GM19023 (cell line): ENCODE measurements at regions not wholly inside any gene's neighbourhood (a gene's known extent, or its start where the extent isn't known, plus 50 kb on each side); places are given as distances from the start of the nearest gene placed in this dataset.
"Not testable (repeated sequence)": the region's sequence is repeated elsewhere in the genome, so short reads cannot be mapped to it uniquely, and the experiment has no call there.

Source experiments
- ATAC-seq: cut with Tn5 transposase; IDR thresholded peaks from one replicate; pipeline ENCODE4 v1.9.1; 2021; ENCODE audit warnings: mild to moderate bottlenecking, moderate library complexity; ENCODE audit not compliant: unreplicated experiment

DNA sequence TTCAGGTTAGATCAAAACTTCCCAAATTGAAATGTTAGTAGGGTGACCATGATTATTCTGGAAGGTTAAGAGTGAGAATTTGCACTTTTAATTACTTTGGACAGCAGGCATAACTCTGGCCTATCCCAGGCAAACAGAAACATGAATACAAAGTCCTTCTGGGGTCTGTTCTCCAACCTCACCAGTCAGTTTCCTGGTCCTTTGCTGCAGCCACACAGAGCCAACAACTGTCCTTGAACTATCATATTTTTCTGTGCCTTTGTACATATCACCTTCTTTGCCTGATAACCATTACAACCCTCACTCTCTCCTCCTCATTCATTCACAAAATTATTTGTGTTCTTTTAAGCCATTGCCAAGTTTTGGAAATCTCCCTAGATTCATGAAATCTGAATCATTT is 126.0 kb upstream of the GBE1 start:
- no peak for ATAC-seq

DNA sequence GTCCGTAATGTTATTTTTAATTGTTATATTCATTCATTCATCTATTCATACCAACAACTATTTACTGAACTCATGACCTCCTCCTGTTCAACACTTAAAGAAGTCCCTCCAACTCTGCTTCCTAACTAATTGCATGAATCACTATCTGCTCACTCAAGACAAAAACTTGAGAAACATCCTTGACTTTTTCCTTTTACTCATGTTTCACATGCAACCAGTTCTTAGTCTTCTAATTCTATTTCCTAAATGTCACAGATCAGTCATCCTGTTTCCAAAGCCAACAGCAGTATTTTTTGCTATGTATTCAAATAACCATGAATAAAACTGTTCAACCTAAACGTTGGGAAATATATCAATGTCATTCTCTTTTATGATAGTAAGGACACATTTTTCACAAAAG is 124.6 kb upstream of the GBE1 start:
- no peak for ATAC-seq

DNA sequence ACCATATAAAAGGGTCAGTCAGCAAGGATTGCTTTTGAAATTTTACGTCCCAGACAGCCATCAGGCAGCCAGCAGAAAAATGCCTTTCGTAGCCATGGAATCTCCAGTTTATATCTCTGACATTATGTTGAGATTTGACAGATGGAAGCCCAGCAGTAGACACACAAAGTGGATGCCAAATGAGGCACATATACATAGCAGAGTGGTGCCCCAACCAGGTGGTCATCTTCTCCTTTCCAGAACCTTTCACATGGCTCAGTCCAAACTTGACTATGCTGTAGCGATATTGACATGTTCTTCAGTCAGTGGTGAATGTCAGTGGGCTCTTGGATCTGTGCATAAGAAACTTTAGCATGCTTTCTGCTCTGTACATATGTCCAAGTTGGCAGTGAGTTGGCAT is 123.3 kb upstream of the GBE1 start:
- ATAC-seq: no peak

DNA sequence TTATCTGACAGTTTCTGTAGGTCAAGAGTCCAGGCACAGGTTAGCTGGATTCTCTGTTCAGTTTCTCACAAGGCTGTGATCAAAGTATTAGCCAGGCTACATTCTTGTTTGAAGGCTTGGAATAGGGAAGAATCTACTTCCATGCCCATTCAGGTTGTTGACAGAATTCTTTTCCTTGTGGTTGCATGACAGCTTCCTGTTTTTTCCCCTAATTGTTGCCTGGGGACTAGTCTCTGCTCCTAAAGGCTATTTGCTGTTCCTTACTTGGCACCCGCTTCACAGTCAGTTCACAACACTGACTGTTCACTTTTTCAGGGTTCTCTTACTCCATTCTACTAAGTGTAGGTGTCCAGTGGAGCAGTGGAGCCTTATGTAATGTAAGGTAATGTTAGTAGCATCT is 115.4 kb upstream of the GBE1 start:
- ATAC-seq: no peak

DNA sequence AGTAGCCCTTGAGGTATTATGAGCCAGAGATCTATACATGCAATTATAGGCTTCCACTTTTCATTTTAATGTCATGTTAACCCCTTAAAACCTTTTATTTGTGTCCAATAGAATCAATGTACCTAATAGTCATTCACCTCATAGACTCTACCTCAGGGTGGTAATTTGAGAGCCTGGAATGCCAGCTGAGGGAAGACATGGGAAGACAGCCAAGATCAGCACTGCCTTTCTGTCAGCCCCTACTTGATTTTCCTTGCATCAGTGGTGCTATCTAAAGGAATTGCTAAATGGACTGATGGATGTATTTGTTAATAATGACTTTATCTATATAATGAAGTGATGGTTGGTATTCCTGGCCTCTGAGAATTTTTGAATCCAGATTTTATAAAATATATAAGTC is 113.3 kb upstream of the GBE1 start:
- no peak for ATAC-seq

DNA sequence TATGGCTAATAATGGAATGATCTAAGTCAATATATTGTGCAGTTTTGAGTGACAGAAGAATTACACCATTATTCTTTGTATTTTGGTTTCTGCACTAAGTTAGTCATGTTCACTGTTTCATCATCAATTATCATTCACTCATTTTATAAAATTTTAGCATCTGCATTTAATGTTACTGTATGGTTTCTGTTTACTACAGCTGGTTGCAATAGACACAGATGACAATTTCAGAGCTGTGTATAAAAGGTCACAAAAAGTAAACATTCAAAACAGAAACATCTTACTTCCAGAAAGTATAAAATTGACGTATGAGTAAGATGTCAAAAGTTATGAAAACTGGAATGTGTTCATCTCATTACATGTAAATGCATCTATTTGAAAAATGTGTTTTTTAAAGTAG is 111.1 kb upstream of the GBE1 start:
- no peak for ATAC-seq

DNA sequence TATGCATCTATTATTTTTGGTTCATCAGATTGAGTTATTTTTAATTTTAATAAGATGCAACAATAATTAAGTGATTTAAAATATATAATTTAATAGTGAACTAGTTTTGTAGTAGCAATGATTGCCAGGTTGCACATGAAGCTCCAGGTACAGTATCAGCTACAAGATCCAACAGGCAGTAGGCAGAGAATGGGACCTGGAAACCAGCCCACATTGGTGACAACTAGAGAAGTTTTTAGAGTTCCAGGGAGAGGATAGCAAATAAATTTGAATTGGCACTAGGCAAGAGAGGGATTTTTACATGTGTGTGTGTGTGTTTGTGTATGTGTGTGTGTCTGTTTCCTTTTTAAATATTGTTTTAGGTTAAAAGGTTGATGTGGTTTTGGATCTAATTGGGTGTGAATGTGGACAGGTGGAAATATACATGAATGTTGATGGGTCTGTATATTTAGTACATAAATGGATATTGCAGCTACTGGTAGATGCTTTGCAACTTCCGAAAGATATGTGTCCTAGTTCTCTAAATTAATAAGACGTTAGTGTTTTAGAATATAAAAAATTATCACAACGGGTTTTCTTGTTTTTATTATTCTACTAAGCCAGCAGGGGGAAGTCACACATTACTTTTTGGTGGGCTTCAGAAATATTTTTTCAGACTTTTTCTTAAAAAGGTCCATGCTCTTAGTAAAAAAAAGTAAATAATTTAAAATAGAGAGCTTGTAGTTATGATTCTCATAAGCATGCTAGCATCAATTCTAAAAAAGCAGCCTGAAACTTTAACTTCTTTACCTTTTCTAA is 110.1 kb upstream of the GBE1 start:
- no peak for ATAC-seq

DNA sequence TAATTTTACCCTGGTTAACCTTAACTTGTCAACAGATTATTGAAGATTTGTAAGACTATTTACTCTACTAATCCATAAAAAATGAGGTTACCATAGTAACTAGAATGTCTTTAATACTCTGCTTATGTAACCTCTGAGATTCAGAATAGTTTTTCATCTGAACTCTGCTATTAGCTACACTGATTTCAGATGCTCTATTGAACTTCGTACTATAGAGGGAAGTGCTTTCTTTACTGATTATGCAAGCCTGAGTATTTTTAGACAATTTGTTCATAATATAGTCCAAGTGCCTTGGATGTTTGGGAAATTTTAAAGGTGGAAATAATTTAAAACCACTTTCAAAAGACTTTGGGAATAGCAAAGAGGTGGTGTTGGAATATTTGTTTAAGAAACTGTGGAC is 107.9 kb upstream of the GBE1 start:
- ATAC-seq: no peak

DNA sequence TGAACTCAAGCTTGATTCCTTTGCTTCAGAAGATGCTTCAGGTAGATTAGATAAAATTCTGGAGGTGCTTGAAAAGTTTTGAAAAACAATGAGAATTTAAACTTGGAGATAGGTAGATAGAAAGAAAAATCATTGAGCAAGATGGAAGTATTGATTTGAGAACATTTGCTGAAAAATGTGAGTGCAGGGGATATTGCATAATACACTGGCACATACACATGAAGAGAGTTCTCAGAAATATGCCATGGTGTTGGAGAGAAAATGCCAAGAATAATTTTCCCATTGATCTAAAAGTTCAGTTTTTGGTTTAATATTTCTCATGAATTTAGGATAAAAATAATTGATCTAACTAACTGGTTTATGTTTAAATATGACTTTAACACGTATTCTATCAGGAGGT is 107.2 kb upstream of the GBE1 start:
- ATAC-seq: no peak

DNA sequence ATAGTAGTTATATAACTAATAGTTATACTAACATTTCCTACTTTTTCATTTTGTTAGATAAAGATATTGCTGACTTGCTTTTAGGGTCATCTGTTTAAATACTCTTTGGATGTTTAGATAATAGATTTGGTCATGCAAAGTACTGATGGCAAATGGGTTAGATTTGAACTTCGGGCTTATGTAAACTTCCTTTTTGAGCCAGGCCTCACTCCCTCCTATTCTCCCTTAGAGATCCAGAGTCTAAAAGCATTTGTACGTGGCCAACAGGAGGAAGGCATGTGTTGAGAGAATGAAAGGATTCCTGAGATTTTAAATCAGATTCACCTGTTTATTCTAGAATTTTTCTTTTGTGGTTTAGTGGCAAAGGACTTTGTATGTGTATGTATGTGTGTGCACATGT is 106.4 kb upstream of the GBE1 start:
- no peak for ATAC-seq

DNA sequence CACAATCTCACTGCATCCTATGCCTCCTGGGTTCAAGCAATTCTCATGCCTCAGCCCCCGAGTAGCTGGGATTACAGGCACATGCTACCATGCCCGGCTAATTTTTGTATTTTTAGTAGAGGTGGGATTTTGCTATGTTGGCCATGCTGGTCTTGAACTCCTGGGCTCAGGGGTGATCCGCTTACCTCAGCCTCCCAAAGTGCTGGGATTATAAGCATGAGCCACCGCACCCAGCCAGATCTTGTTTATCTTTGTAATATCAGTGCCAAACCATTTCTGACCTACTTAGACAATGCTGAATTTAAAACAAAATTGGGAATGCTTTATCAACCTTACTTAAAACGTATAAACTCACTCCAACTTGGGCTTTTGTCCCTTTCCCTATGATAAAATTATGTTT is 103.7 kb upstream of the GBE1 start:
- not testable (repeated sequence) for ATAC-seq

DNA sequence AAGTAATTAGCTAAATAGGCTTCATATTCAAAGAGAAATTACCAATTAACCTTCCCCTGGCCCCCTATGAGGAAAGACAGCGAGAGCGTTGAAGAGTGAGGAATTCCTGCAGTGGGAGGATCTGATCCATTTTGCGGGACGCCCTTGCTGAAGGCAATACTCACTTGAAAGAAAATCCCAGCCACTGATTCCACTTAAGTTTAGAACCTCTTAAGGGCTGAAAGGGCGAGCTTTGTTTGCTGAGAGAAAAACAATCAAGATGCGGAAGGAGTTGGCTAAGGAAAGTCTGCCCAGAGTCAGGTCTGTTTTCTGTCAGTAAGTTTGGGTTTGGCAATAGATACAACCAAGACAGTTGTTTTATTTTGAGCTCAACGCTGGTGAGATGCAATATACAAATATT is 102.8 kb upstream of the GBE1 start:
- ATAC-seq: no peak

DNA sequence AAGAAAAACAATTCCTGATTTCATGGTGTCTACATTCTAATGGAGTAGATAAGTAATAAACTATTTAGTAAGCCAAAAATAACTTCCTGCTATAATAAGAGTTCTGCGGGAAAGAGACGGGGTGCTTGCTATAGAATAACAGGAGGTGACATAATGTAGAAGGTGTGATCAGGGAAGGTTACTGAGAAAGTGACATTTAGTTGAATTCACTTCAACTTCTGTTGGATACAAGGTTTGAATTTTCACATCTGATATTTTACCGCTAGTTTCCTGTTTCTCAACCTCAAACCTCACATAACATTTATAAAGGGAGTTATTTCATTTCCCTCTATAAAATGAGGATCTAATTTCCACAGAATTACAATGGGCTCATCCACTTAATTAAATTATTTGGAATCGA is 102.3 kb upstream of the GBE1 start:
- no peak for ATAC-seq

DNA sequence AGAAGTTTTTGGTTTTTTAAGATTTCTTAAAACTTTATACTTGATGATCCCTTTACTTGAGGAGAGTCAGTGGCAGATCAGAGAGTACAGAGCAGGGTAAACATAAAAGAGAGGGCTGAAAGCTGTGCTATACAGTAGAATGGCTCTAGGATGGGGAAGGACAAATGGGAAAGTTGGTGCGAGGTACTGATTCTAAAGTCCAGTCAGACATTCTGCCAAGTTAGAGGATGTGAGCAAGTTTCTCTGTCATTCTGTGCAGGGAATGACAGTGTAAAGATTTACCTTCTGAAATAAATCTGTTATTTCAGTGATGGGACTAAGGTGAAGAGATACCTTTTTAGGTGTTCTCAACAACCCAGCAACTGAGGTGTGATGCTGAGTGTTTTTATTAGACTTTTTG is 100.1 kb upstream of the GBE1 start:
- no peak for ATAC-seq

DNA sequence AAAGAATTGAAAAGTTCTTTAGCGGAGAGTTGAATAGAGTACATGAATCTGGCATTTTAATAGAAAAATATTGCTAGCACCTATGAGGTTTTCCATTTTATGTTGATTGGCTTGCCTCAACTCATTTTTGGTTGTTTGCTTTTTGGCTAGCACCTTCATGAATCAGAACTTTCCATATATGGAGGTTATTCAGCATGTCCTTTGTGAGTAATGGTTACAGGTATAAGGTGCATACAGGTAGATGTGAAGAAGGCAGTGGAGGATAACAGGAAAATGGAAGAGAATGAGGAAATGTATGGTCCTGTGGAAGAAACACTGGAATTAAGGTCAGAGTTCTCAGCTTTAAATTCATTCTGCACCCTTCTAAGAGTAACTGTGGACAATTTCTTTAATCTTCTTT is 98.1 kb upstream of the GBE1 start:
- ATAC-seq: no peak

DNA sequence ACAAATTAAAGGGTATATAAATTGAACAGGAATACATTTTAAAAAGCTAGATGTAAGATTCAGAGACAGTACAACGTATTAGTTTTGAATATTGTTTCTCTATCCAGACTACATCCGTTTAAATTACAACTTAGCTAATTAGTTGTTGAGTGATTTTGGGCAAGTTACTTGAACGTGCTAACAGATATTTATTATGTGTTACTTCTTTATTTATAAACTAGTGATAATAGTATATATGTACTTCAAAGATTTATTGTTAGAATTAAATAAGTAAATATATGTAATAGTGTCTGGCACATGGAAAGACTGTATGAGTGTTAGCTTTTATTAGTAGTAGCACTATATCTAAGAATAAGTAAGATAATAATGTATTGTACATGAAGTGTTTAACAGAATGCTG is 92.0 kb upstream of the GBE1 start:
- ATAC-seq: no peak

DNA sequence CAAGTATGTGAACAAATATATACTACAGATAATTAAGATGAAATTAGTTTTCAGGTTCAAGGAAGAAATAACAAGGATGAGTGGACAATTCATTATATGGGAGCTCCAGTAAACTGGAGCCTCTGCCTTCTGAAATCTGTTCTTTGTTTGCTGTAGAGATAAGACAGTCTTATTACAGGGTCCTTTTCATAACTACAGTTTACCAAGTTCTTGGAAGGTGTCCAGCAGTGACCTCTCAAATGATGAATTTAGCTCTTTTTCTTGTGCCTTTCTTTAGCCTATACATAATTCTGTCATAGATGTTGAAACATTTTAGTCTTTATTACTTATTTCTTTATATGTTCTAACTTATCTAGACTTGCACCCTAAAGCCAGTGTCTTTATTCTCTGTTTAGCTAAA is 89.7 kb upstream of the GBE1 start:
- ATAC-seq: no peak

DNA sequence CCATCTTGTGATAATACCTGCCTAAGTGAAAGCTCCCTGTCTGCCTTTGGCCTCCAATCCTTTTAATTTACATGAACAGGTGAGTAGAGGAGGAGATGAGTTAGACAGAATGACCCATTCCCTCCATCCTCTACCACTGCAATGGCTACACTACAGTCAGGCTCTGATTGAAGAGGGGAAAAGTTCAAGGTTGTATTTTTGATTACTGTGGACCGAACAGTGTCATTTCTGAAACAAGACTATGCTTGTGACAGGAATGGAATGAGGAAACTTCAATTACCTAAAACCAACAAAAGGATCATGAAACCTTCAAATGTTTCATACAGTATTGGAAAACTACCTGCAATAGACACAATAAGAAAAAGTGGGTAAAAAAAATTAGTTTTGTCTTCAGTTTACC is 85.5 kb upstream of the GBE1 start:
- no peak for ATAC-seq

DNA sequence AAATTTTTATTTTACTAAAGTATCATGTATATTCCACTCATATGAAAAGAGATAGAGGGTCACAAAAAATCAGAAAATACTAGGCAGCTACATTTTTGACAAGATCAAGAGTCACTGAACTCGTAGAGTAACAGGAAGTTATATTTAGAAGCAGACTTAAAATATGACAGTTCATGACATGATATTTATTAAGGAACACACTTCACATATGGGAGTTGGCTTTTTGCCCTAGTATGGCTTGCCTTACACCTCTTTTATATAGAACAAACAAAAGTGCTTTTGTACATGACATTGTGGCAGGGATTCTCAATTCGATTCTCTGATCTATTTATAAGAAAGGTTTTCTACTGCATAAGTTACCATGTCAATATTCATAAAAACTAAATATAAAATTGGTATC is 80.1 kb upstream of the GBE1 start:
- ATAC-seq: no peak

DNA sequence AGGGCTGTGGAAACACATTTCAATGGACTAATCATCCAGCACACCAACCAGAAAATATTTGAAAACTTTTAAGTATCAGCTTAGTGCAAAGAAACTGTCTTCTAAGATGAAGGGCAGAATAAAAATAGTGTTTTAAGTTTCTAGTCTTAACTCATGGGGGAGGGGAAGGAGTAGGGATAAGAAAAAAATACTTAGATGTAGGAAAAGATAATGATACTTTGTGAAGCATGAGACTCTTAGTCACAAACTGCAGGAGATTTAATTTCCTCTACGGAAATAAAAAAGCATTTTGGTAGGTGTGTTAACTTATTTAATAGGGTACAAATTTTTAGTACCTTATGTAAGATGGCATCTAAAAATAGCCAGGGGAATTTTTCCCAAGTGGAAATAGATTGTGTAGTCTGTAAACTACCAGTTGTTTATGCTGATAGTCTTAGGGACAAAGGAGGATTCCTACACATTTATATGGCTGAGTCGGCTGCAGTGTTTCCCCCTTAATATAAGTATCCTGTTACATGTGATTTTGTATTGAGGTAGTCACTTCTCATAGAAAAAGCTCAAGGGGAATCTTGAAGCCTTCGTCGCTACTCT is 78.2 kb upstream of the GBE1 start:
- no peak for ATAC-seq

DNA sequence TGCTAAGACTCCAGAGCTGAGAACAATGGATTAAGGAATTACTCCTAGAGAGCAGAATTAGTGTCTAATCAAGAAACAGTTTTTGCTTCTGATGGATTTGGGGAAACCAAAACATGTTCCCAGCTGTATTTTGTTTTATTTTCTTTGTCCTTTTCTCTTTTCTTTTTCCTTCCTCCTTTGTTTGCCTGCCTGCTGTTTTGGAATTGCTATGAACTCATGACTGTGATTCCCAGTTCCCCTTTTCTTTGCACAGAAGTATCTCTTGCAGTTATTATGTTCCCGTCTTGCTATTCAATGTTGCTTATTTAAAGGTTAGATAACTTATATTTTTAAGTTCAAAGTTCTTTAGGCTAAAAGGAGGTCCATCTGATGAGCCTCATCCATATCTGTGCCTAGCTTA is 77.0 kb upstream of the GBE1 start:
- no peak for ATAC-seq

DNA sequence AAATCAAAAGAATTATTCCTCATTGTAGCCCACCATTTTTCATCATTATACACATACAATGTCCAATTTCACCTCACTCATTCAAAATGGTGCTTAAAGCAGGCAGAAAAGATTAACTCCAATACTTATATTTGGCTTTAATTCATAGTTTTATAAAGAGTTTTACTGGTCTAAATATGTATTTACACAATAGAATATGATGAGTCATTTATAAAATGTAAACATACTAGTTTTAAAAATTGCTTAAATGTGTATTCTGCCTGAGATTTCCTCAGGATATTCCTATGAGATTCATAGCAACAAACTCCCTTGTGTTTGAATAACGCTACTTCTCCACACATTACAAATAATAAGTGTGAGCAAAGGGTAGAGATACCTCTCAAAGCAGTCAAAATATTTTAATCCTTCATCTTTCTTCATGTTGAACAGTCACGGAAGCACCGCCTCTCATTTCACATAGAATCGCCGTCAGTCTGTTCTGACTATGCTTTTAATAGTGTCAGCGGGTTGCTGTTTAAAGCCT is 75.7 kb upstream of the GBE1 start:
- no peak for ATAC-seq

DNA sequence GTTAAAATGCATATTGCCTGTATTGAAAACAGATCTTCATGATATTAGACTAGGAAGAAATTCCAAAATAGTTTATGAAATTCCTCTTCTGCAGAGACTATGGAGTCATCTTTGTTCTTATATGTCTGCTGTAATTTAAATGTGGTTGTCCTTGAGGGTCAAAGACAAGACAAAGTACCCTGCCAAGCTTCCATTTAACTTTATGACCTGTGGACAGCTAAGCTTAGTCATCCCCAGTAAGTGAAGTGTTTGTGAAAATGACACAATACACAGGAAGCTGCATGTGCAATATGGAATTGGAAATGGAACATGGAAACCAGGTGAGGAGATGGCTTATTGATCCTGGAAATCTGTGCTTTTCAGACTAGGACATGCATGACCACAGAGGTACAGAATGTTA is 68.5 kb upstream of the GBE1 start:
- ATAC-seq: no peak
